Stimulated activated CD4-positive, alpha-beta T cell treated with anti-CD3 and anti-CD28 coated beads, Interleukin-15, amount 100 ng/mL, for 48 hours (primary cell): ENCODE measurements at regions not wholly inside any gene's neighbourhood (a gene's known extent, or its start where the extent isn't known, plus 50 kb on each side); places are given as distances from the start of the nearest gene placed in this dataset.
"Not testable (repeated sequence)": the region's sequence is repeated elsewhere in the genome, so short reads cannot be mapped to it uniquely, and the experiment has no call there.

Experiments used
- DNase-seq, 2 donors: peaks; one replicate each; pipeline ENCODE4 v3.0.0-alpha.2; 2020; ENCODE audit warnings: low read depth in 2 of 2

GRCh38 chr22:49530671-49531367 is 296.9 kb downstream of the BRD1 start:
- DNase-seq: no peak

- no peak for DNase-seq
Measured at GRCh38 chr22:49528420-49528720, 299.3 kb downstream of the BRD1 start.

GRCh38 chr22:49527611-49528419 is 299.9 kb downstream of the BRD1 start:
- no peak for DNase-seq

- DNase-seq: no peak
Measured at GRCh38 chr22:49525801-49526535, 301.7 kb downstream of the BRD1 start.

- no peak for DNase-seq
Measured at GRCh38 chr22:49525360-49525759, 302.3 kb downstream of the BRD1 start.

GRCh38 chr22:49524362-49524761 is 303.3 kb downstream of the BRD1 start:
- DNase-seq: no peak

- DNase-seq: no peak
Measured at GRCh38 chr22:49523374-49524008, 304.2 kb downstream of the BRD1 start.

- DNase-seq: no peak
Measured at GRCh38 chr22:49522582-49523373, 304.9 kb downstream of the BRD1 start.

GRCh38 chr22:49521787-49522224 is 305.9 kb downstream of the BRD1 start:
- no peak for DNase-seq

- DNase-seq: no peak
Measured at GRCh38 chr22:49519117-49519737, 308.4 kb downstream of the BRD1 start.

- no peak for DNase-seq
Measured at GRCh38 chr22:49518436-49518970, 309.2 kb downstream of the BRD1 start.

GRCh38 chr22:49517667-49518185 is 309.9 kb downstream of the BRD1 start:
- DNase-seq: no peak

GRCh38 chr22:49517211-49517610 is 310.5 kb downstream of the BRD1 start:
- no peak for DNase-seq

GRCh38 chr22:49515475-49515874 is 312.2 kb downstream of the BRD1 start:
- no peak for DNase-seq

GRCh38 chr22:49514641-49515040 is 313.0 kb downstream of the BRD1 start:
- DNase-seq: no peak

GRCh38 chr22:49514211-49514610 is 313.5 kb downstream of the BRD1 start:
- DNase-seq: no peak

- DNase-seq: no peak
Measured at GRCh38 chr22:49513358-49513851, 314.3 kb downstream of the BRD1 start.

GRCh38 chr22:49512487-49513165 is 315.0 kb downstream of the BRD1 start:
- no peak for DNase-seq

GRCh38 chr22:49511393-49512189 is 316.1 kb downstream of the BRD1 start:
- not testable (repeated sequence) for DNase-seq
